Tibial nerve (tissue), 4 donors: ENCODE measurements at regions not wholly inside any gene's neighbourhood (a gene's known extent, or its start where the extent isn't known, plus 50 kb on each side); places are given as distances from the start of the nearest gene placed in this dataset.

Experiments
- DNase-seq, 2 donors: peaks; one replicate each; pipeline ENCODE4 v3.0.0-alpha.2; 2019; ENCODE audit warnings: low spot score in 2 of 2
- H3K27ac ChIP-seq, 4 donors: fragments of 200-600 bp; sonication (generic) in 3 of 4; one replicate each; pipeline ENCODE4 v1.5.1; 2017 to 2019; ENCODE audit warnings: mild to moderate bottlenecking in 1 of 4
- H3K27me3 ChIP-seq, 2 donors: fragments of 200-600 bp; sonication (generic) in 1 of 2; one replicate each; pipeline versions ENCODE4 v1.5.1 to v1.6.0; 2017 to 2019
- H3K36me3 ChIP-seq, 3 donors: fragments of 200-600 bp; sonication (generic); one replicate each; pipeline ENCODE4 v1.5.1; 2018 to 2019
- H3K4me1 ChIP-seq, 4 donors: fragments of 200-600 bp; sonication (generic) in 3 of 4; one replicate each; pipeline ENCODE4 v1.5.1; 2017 to 2019
- H3K4me3 ChIP-seq, 4 donors: fragments of 200-600 bp; sonication (generic) in 3 of 4; one replicate each; pipeline ENCODE4 v1.5.1; 2017 to 2019; ENCODE audit warnings: mild to moderate bottlenecking in 1 of 4, moderate library complexity in 1 of 4
- H3K9me3 ChIP-seq, 4 donors: fragments of 200-600 bp; sonication (generic) in 3 of 4; one replicate each; pipeline ENCODE4 v1.5.1; 2017 to 2019
- CTCF ChIP-seq, 5 experiments: fragments of 200-600 bp in 3 of 5; fragments of 450-650 bp in 2 of 5; sonication (generic) in 3 of 5; IDR thresholded peaks; one replicate each; pipeline ENCODE4 v1.5.1; 2016 to 2019; ENCODE audit warnings: antibody characterized with exemption in 5 of 5, mild to moderate bottlenecking in 3 of 5, moderate library complexity in 2 of 5
- EP300 ChIP-seq, 2 donors: sonication (generic); formaldehyde crosslinking; IDR thresholded peaks; one replicate each; pipeline ENCODE4 v1.6.1; 2017; ENCODE audit warnings: antibody characterized with exemption in 2 of 2, mild to moderate bottlenecking in 1 of 2
- POLR2A ChIP-seq, 2 donors: fragments of 450-650 bp; IDR thresholded peaks; one replicate each; pipeline ENCODE4 v1.6.1; 2017; ENCODE audit warnings: antibody characterized with exemption in 2 of 2, mild to moderate bottlenecking in 2 of 2, moderate library complexity in 2 of 2
- WGBS, 2 donors: methylation state at CpG; one replicate each; pipeline ENCODE4 v1.1.5; 2018; 5-methylcytosine and 5-hydroxymethylcytosine counted together

GRCh38 chr2:240246173-240246820 lies 105.8 kb upstream of the OTOS start:
- Histone ChIP-seq H3K4me3 (no peak overlapping the region), H3K4me1 (peaks cover 0 to 42% (median 33%) of the 10 kb centered on the region in 4 donors), H3K27me3 (no peaks in the 10 kb centered on the region), H3K36me3 (no peaks in the 10 kb centered on the region), H3K27ac (peak overlapping the region in 2 of 4 donors; percentile 13 to 44), H3K9me3 (no peaks in the 10 kb centered on the region)
- no peak for DNase-seq
- WGBS, 2 donors, result 94% methylated on average over 15 of the region's 15 CpGs
- TF ChIP-seq CTCF (IDR thresholded peaks at IDR 0.05) (no peak), POLR2A (IDR thresholded peaks at IDR 0.05) (no peak), EP300 (IDR thresholded peaks at IDR 0.05) (no peak)

- TF ChIP-seq EP300 (IDR thresholded peaks at IDR 0.05), result no peak
- no peak for TF ChIP-seq CTCF (IDR thresholded peaks at IDR 0.05)
- TF ChIP-seq POLR2A (IDR thresholded peaks at IDR 0.05), result no peak
Measured at GRCh38 chr2:240247241-240247867, 106.9 kb upstream of the OTOS start.

GRCh38 chr2:240247868-240248720 lies 107.6 kb upstream of the OTOS start:
- WGBS, 2 donors, result 50 to 56% methylated on average over 4 to 10 of the region's 17 CpGs
- DNase-seq, result peak in 1 of 2 donors; percentile 4

More at GRCh38 chr2:240247241-240247867, 106.9 kb upstream of the OTOS start:
- H3K27ac ChIP-seq, result peak overlapping the region in 1 of 4 donors; percentile 94
- WGBS, 2 donors, result 82 to 88% methylated on average over 7 to 10 of the region's 10 CpGs
- H3K4me1 ChIP-seq, result peaks cover 0 to 53% (median 42%) of the 10 kb centered on the region in 4 donors
- H3K9me3 ChIP-seq, result no peaks in the 10 kb centered on the region
- no peak overlapping the region for H3K4me3 ChIP-seq
- H3K36me3 ChIP-seq, result no peaks in the 10 kb centered on the region
- H3K27me3 ChIP-seq, result no peaks in the 10 kb centered on the region
- no peak for DNase-seq

GRCh38 chr2:240248721-240249422 lies 108.4 kb upstream of the OTOS start:
- Histone ChIP-seq H3K27ac (peak overlapping the region; percentile 91 to 97 (median 94)), H3K9me3 (no peaks in the 10 kb centered on the region), H3K4me1 (peaks cover 0 to 56% (median 45%) of the 10 kb centered on the region in 4 donors), H3K36me3 (no peaks in the 10 kb centered on the region), H3K4me3 (no peak overlapping the region), H3K27me3 (no peaks in the 10 kb centered on the region)
- DNase-seq, result peak in 1 of 2 donors; percentile 3
- 81 to 92% methylated on average over 7 to 11 of the region's 14 CpGs for WGBS, 2 donors
- no peak for TF ChIP-seq POLR2A (IDR thresholded peaks at IDR 0.05)
- no peak for TF ChIP-seq EP300 (IDR thresholded peaks at IDR 0.05)
- no peak for TF ChIP-seq CTCF (IDR thresholded peaks at IDR 0.05)

More at GRCh38 chr2:240247868-240248720, 107.6 kb upstream of the OTOS start:
- Histone ChIP-seq H3K4me3 (no peak overlapping the region), H3K9me3 (no peaks in the 10 kb centered on the region), H3K36me3 (no peaks in the 10 kb centered on the region), H3K27ac (peak overlapping the region in 3 of 4 donors; percentile 47 to 94 (median 91)), H3K4me1 (peaks cover 0 to 56% (median 45%) of the 10 kb centered on the region in 4 donors), H3K27me3 (no peaks in the 10 kb centered on the region)
- TF ChIP-seq EP300 (IDR thresholded peaks at IDR 0.05) (no peak), CTCF (IDR thresholded peaks at IDR 0.05) (no peak), POLR2A (IDR thresholded peaks at IDR 0.05) (no peak)
